IMR-90 (cell line): ENCODE measurements at regions not wholly inside any gene's neighbourhood (a gene's known extent, or its start where the extent isn't known, plus 50 kb on each side); places are given as distances from the start of the nearest gene placed in this dataset.
A peak's percentile ranks its signal among the peaks of the same experiment; 100 is the strongest.

Experiments used
- ATAC-seq: fragments of 200-7000 bp; cut with Tn5 transposase; 2 replicates; pipeline ENCODE4 v1.9.1; 2020; ENCODE audit warnings: low read depth, mild to moderate bottlenecking, moderate library complexity
- BruUV-seq: library from RNA; stranded (reverse); fragments of 400-500 nt; replicated peaks from 2 replicates; lab custom pipeline; 2021; lab: Mats Ljungman, UMichigan
- CTCF ChIA-PET: fragments of 300-600 bp; formaldehyde crosslinking; extraction: SDS; loops from one replicate; lab custom pipeline; 2021; ENCODE audit warnings: antibody characterized with exemption; lab: Yijun Ruan, JAX
- POLR2A ChIA-PET: fragments of 300-600 bp; sonication (Branson Sonifier 250); formaldehyde crosslinking; loops from one replicate; lab custom pipeline; 2022; ENCODE audit warnings: antibody characterized with exemption; ENCODE audit not compliant: unreplicated experiment; lab: Charles Lee
- DNase-seq: peaks from one replicate; pipeline ENCODE4 v3.0.0; 2013
- H2AFZ ChIP-seq: replicated peaks from 2 replicates; pipeline ENCODE3; 2013; ENCODE audit warnings: low read length, mild to moderate bottlenecking; ENCODE audit not compliant: poor library complexity
- H2AK5ac ChIP-seq: 2 replicates; pipeline ENCODE4 v1.6.1; 2013; ENCODE audit warnings: low read depth, low read length, inconsistent platforms
- H2AK9ac ChIP-seq: replicated peaks from 2 replicates; pipeline ENCODE3; 2013; ENCODE audit warnings: mild to moderate bottlenecking, low read depth, low read length, moderate library complexity; ENCODE audit not compliant: poor library complexity
- H2BK120ac ChIP-seq: 2 replicates; pipeline ENCODE4 v1.6.1; 2013; ENCODE audit warnings: low read depth, low read length, inconsistent platforms
- H2BK15ac ChIP-seq: 3 replicates; pipeline ENCODE4 v1.6.1; 2013; ENCODE audit warnings: low read depth, low read length, inconsistent platforms
- H2BK20ac ChIP-seq: 2 replicates; pipeline ENCODE4 v1.6.1; 2013; ENCODE audit warnings: low read depth, mild to moderate bottlenecking, inconsistent platforms, low read length, moderate library complexity
- H2BK5ac ChIP-seq: 2 replicates; pipeline ENCODE4 v1.6.1; 2013; ENCODE audit warnings: mild to moderate bottlenecking, low read depth, low read length, inconsistent platforms; ENCODE audit not compliant: poor library complexity, severe bottlenecking
- H3K14ac ChIP-seq: replicated peaks from 2 replicates; pipeline ENCODE4 v1.6.1; 2013; ENCODE audit warnings: low read depth, low read length, inconsistent platforms
- H3K18ac ChIP-seq: 2 replicates; pipeline ENCODE4 v1.6.1; 2013; ENCODE audit warnings: low read depth, low read length, control low read depth
- H3K23ac ChIP-seq: 2 replicates; pipeline ENCODE4 v1.6.1; 2013; ENCODE audit warnings: low read depth, low read length, inconsistent platforms
- H3K27ac ChIP-seq: 2 replicates; pipeline ENCODE4 v1.5.1; 2013; ENCODE audit warnings: mild to moderate bottlenecking, control low read depth, low read length; ENCODE audit not compliant: insufficient read depth
- H3K27me3 ChIP-seq: 2 replicates; pipeline ENCODE4 v1.6.1; 2013; ENCODE audit warnings: low read length; ENCODE audit not compliant: control insufficient read depth, insufficient read depth
- H3K36me3 ChIP-seq: 2 replicates; pipeline ENCODE4 v1.6.1; 2013; ENCODE audit warnings: low read length, mixed read lengths; ENCODE audit not compliant: control insufficient read depth, insufficient read depth
- H3K4ac ChIP-seq: 2 replicates; pipeline ENCODE4 v1.6.1; 2013; ENCODE audit warnings: low read depth, low read length, inconsistent platforms
- H3K4me1 ChIP-seq: 2 replicates; pipeline ENCODE4 v1.6.1; 2013; ENCODE audit warnings: low read length, mixed read lengths; ENCODE audit not compliant: control insufficient read depth, insufficient read depth
- H3K4me2 ChIP-seq: 2 replicates; pipeline ENCODE4 v1.6.1; 2013; ENCODE audit warnings: low read depth, mild to moderate bottlenecking, control low read depth, low read length, moderate library complexity
- H3K4me3 ChIP-seq: 2 replicates; pipeline ENCODE4 v1.5.1; 2013; ENCODE audit warnings: low read depth, mild to moderate bottlenecking, control low read depth, low read length, moderate library complexity; ENCODE audit not compliant: insufficient read depth
- H3K56ac ChIP-seq: 2 replicates; pipeline ENCODE4 v1.6.1; 2013; ENCODE audit warnings: low read length, inconsistent platforms; ENCODE audit not compliant: insufficient read depth; ENCODE audit errors: extremely low read depth
- H3K79me1 ChIP-seq, 2 experiments: 2 replicates each; pipeline ENCODE4 v1.6.1; 2013; ENCODE audit warnings: low read length in 2 of 2, inconsistent platforms in 1 of 2, low read depth in 1 of 2
- H3K9ac ChIP-seq: 2 replicates; pipeline ENCODE4 v1.6.1; 2013; ENCODE audit warnings: low read depth, low read length, control low read depth
- H3K9me1 ChIP-seq: 2 replicates; pipeline ENCODE4 v1.6.1; 2013; ENCODE audit warnings: low read length, inconsistent platforms; ENCODE audit not compliant: insufficient read depth
- H3K9me3 ChIP-seq: 2 replicates; pipeline ENCODE4 v1.6.1; 2013; ENCODE audit warnings: low read length; ENCODE audit not compliant: control insufficient read depth, insufficient read depth
- H4K20me1 ChIP-seq: 2 replicates; pipeline ENCODE4 v1.6.1; 2013; ENCODE audit warnings: low read length, inconsistent platforms; ENCODE audit not compliant: insufficient read depth
- H4K5ac ChIP-seq: 2 replicates; pipeline ENCODE4 v1.6.1; 2013; ENCODE audit warnings: mild to moderate bottlenecking, low read depth, low read length, control low read depth
- H4K8ac ChIP-seq, 2 experiments: 2 replicates each; pipeline ENCODE4 v1.6.1; 2013; ENCODE audit warnings: low read depth in 2 of 2, low read length in 2 of 2, control low read depth in 1 of 2, inconsistent platforms in 1 of 2
- H4K91ac ChIP-seq: 2 replicates; pipeline ENCODE4 v1.6.1; 2013; ENCODE audit warnings: low read depth, low read length, inconsistent platforms; ENCODE audit not compliant: insufficient read depth
- CEBPB ChIP-seq: IDR thresholded peaks from 2 replicates; pipeline ENCODE4 v1.6.1; 2012; ENCODE audit warnings: low read depth, low read length, improper control_type of control experiment
- CHD1 ChIP-seq: IDR thresholded peaks from 2 replicates; pipeline ENCODE4 v1.6.1; 2012; ENCODE audit warnings: low read depth, low read length, improper control_type of control experiment
- FOS ChIP-seq: fragments of 150-350 bp; IDR thresholded peaks from 2 replicates; pipeline ENCODE4 v1.6.1; 2016; ENCODE audit warnings: low read depth, low read length
- MAZ ChIP-seq: IDR thresholded peaks from 2 replicates; pipeline ENCODE4 v1.6.1; 2012; ENCODE audit warnings: low read depth, mild to moderate bottlenecking, low read length, improper control_type of control experiment, moderate library complexity, borderline replicate concordance
- POLR2A ChIP-seq: IDR thresholded peaks from 2 replicates; pipeline ENCODE4 v1.6.1; 2012; ENCODE audit warnings: mild to moderate bottlenecking, low read depth, low read length
- RCOR1 ChIP-seq: IDR thresholded peaks from 2 replicates; pipeline ENCODE4 v1.6.1; 2012; ENCODE audit warnings: mild to moderate bottlenecking, low read length, improper control_type of control experiment; ENCODE audit not compliant: insufficient replicate concordance
- RFX5 ChIP-seq: IDR thresholded peaks from 2 replicates; pipeline ENCODE4 v1.8.0; 2012; ENCODE audit warnings: low read depth, mild to moderate bottlenecking, low read length, moderate library complexity
- WGBS, 2 experiments: methylation state at CpG; one replicate each; pipeline versions ENCODE4 v1.1.5 to v1.1.7; 2013; ENCODE audit warnings: missing lambda C conversion rate in 2 of 2; ENCODE audit not compliant: insufficient read length in 1 of 2; ENCODE audit errors: extremely low coverage in 2 of 2; 5-methylcytosine and 5-hydroxymethylcytosine counted together
- dilution Hi-C: fragments of 300-500 bp; cut with HindIII; formaldehyde crosslinking; loops from one replicate; pipeline ENCODE4 v1.14.3; 2018; ENCODE audit warnings: low sequenced_read_pairs; ENCODE audit not compliant: unreplicated experiment
- in situ Hi-C: fragments of 300-500 bp; cut with MboI; formaldehyde crosslinking; loops from 3 replicates; pipeline ENCODE4 v1.14.3; 2019; ENCODE audit warnings: low sequenced_read_pairs, inconsistent platforms, mixed read lengths
- intact Hi-C: fragments of 100-400 bp; cut with micrococcal nuclease; formaldehyde crosslinking; loops from 2 replicates; pipeline ENCODE4 v1.10.0; 2022
- TF ChIP-seq, protein P1 (sequence below): fragments of 150-350 bp; IDR thresholded peaks from 2 replicates; pipeline ENCODE4 v1.6.1; 2016; ENCODE audit warnings: low read depth, mild to moderate bottlenecking, low read length, moderate library complexity, borderline replicate concordance
- TF ChIP-seq, protein P2 (sequence below): fragments of 150-350 bp; IDR thresholded peaks from 2 replicates; pipeline ENCODE4 v1.6.1; 2017; ENCODE audit warnings: mild to moderate bottlenecking, antibody characterized with exemption, low read length, low read depth
- TF ChIP-seq, protein P3 (sequence below): conservative IDR thresholded peaks from 2 replicates; pipeline ENCODE4 v1.5.1; 2012; ENCODE audit warnings: mild to moderate bottlenecking, low read depth, low read length, improper control_type of control experiment

- Histone ChIP-seq H3K9me3 (no peaks in the 10 kb centered on the region), H3K27me3 (no peaks in the 10 kb centered on the region), H3K27ac (no peak overlapping the region), H3K9ac (no peak overlapping the region), H4K8ac (no peak overlapping the region), H3K4ac (no peak overlapping the region), H2AFZ (no peak overlapping the region), H3K9me1 (no peaks in the 10 kb centered on the region), H2BK5ac (no peak overlapping the region), H4K5ac (no peak overlapping the region), H3K56ac (no peak overlapping the region), H2AK5ac (no peak overlapping the region), H2BK120ac (no peak overlapping the region), H3K36me3 (peaks cover 2% of the 10 kb centered on the region; the same call in 1 of the 2 replicates), H3K18ac (no peak overlapping the region), H3K4me3 (no peak overlapping the region), H3K79me1 (no peaks in the 10 kb centered on the region), H4K20me1 (no peaks in the 10 kb centered on the region), H2BK20ac (no peak overlapping the region), H4K91ac (no peak overlapping the region), H2BK15ac (0 out of 3 replicates have a peak overlapping the region, but pooled peaks have one; percentile 10), H3K4me1 (peaks cover 3% of the 10 kb centered on the region; the same call in 1 of the 2 replicates), H2AK9ac (no peak overlapping the region), H3K23ac (no peak overlapping the region), H3K4me2 (no peak overlapping the region), H3K14ac (no peak overlapping the region)
- no TSS peak for BruUV-seq
- DNase-seq (no peak), ATAC-seq (no peak)
- ChIA-PET POLR2A (no interaction called here), CTCF (interaction anchor here (0.6 kb wide), 1 partner anchor 12 kb away, joined by 3 read pairs; no protein-coding TSS in a partner anchor)
- WGBS, 2 experiments = 43% methylated on average over 1 of the region's 6 CpGs; no CpG with 5 or more reads in 1 of the 2 experiments
- intact Hi-C loops = no loop called here
- dilution Hi-C loops = no loop called here
- in situ Hi-C loops = no loop called here
- TF ChIP-seq, protein P1, sequence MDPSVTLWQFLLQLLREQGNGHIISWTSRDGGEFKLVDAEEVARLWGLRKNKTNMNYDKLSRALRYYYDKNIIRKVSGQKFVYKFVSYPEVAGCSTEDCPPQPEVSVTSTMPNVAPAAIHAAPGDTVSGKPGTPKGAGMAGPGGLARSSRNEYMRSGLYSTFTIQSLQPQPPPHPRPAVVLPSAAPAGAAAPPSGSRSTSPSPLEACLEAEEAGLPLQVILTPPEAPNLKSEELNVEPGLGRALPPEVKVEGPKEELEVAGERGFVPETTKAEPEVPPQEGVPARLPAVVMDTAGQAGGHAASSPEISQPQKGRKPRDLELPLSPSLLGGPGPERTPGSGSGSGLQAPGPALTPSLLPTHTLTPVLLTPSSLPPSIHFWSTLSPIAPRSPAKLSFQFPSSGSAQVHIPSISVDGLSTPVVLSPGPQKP = no peak
- TF ChIP-seq CEBPB = no peak
- TF ChIP-seq MAZ = no peak
- TF ChIP-seq, protein P2, sequence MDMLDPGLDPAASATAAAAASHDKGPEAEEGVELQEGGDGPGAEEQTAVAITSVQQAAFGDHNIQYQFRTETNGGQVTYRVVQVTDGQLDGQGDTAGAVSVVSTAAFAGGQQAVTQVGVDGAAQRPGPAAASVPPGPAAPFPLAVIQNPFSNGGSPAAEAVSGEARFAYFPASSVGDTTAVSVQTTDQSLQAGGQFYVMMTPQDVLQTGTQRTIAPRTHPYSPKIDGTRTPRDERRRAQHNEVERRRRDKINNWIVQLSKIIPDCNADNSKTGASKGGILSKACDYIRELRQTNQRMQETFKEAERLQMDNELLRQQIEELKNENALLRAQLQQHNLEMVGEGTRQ = no peak
- TF ChIP-seq, protein P3, sequence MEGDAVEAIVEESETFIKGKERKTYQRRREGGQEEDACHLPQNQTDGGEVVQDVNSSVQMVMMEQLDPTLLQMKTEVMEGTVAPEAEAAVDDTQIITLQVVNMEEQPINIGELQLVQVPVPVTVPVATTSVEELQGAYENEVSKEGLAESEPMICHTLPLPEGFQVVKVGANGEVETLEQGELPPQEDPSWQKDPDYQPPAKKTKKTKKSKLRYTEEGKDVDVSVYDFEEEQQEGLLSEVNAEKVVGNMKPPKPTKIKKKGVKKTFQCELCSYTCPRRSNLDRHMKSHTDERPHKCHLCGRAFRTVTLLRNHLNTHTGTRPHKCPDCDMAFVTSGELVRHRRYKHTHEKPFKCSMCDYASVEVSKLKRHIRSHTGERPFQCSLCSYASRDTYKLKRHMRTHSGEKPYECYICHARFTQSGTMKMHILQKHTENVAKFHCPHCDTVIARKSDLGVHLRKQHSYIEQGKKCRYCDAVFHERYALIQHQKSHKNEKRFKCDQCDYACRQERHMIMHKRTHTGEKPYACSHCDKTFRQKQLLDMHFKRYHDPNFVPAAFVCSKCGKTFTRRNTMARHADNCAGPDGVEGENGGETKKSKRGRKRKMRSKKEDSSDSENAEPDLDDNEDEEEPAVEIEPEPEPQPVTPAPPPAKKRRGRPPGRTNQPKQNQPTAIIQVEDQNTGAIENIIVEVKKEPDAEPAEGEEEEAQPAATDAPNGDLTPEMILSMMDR = no peak
- no peak for TF ChIP-seq RCOR1
- TF ChIP-seq CHD1 = no peak
- TF ChIP-seq RFX5 = no peak
- no peak for TF ChIP-seq FOS
- no peak for TF ChIP-seq POLR2A
These were observed 185.0 kb upstream of the PRICKLE2 start for GRCh38 chr3:64410226-64410625.
